Cardiac muscle cell (in vitro differentiated cells and primary cell): ENCODE measurements at regions not wholly inside any gene's neighbourhood (a gene's known extent, or its start where the extent isn't known, plus 50 kb on each side); places are given as distances from the start of the nearest gene placed in this dataset.

Experiments
- DNase-seq, 2 donors: peaks; one replicate each; pipeline versions ENCODE4 v3.0.0 to v3.0.0-alpha.2; 2010 to 2017; ENCODE audit warnings: low read depth in 1 of 2, low spot score in 1 of 2
- H3K27ac ChIP-seq: fragments of 200-600 bp; sonication (generic); 2 replicates; pipeline ENCODE4 v1.5.1; 2016
- H3K27me3 ChIP-seq: fragments of 200-600 bp; sonication (generic); 2 replicates; pipeline ENCODE4 v1.6.0; 2016; ENCODE audit warnings: control low read depth
- H3K36me3 ChIP-seq: fragments of 200-600 bp; sonication (generic); 2 replicates; pipeline ENCODE4 v1.5.1; 2016; ENCODE audit warnings: control low read depth
- H3K4me1 ChIP-seq: fragments of 200-600 bp; sonication (generic); 2 replicates; pipeline ENCODE4 v1.8.1; 2017; ENCODE audit warnings: low read depth, mild to moderate bottlenecking, mixed run types
- H3K4me3 ChIP-seq: fragments of 200-600 bp; sonication (generic); 2 replicates; pipeline ENCODE4 v1.5.1; 2016; ENCODE audit warnings: mild to moderate bottlenecking
- H3K9me3 ChIP-seq: fragments of 200-600 bp; sonication (generic); 2 replicates; pipeline ENCODE4 v1.5.1; 2017; ENCODE audit warnings: low read depth, mild to moderate bottlenecking, control low read depth
- TF ChIP-seq, protein P1 (sequence below): IDR thresholded peaks from 2 replicates; pipeline ENCODE4 v1.5.1; 2012; ENCODE audit warnings: low read depth, mild to moderate bottlenecking, low read length

DNA sequence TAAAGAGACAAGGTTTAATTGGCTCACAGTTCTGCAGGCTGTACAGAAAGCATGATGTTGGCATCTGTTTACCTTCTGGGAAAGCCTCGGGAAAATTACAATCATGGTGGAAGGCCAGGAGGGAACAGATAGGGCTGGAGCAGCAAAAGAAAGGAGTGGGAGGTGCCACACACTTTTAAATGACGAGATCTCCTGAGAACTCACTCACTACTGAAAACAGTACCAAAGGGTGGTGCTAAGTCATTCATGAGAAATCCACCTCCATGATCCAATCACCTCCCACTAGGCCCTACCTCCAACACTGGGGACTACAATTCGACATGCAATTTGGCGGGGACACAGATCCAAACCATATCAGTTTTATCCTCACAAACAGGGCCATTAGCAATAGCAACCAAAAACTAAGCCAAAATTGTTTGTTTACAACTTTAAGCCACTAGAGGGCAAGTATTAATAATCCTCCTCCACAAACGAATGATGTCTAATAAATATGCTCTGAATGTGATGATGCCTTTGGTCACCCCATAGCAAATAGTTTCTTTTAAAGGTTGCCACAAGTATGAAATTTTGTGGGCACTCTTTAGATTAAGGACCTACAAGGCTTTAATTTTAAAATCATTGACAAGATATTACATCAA lies 129.2 kb upstream of the NRBF2 start:
- Histone ChIP-seq H3K4me1 (no peaks in the 10 kb centered on the region), H3K9me3 (no peaks in the 10 kb centered on the region), H3K4me3 (no peak overlapping the region), H3K36me3 (no peaks in the 10 kb centered on the region), H3K27me3 (peaks cover 9% of the 10 kb centered on the region), H3K27ac (no peak overlapping the region)
- TF ChIP-seq, protein P1, sequence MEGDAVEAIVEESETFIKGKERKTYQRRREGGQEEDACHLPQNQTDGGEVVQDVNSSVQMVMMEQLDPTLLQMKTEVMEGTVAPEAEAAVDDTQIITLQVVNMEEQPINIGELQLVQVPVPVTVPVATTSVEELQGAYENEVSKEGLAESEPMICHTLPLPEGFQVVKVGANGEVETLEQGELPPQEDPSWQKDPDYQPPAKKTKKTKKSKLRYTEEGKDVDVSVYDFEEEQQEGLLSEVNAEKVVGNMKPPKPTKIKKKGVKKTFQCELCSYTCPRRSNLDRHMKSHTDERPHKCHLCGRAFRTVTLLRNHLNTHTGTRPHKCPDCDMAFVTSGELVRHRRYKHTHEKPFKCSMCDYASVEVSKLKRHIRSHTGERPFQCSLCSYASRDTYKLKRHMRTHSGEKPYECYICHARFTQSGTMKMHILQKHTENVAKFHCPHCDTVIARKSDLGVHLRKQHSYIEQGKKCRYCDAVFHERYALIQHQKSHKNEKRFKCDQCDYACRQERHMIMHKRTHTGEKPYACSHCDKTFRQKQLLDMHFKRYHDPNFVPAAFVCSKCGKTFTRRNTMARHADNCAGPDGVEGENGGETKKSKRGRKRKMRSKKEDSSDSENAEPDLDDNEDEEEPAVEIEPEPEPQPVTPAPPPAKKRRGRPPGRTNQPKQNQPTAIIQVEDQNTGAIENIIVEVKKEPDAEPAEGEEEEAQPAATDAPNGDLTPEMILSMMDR, result peak; percentile 22
- peak in 1 of 2 donors; percentile 16 for DNase-seq

DNA sequence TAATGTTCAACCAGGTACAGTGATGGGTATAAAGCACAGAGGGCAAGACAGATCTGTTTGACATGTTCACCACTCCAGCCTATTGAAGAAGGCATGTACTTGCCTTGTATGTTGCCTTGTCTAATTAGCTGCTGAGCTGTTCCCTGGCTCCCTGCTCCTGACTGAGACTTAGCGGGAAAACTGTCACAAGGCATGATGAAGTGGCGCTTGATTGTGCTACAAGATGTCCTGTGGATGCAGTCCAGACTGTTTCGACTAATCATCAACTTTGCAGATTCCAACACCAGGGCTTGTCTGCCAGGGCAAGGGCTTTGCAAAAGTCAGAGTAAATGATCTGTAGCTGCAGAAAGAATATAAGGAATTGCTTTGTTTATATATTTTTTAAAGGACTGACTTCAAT lies 136.2 kb upstream of the NRBF2 start:
- H3K36me3 ChIP-seq, result no peaks in the 10 kb centered on the region
- no peak overlapping the region for H3K27ac ChIP-seq
- peak in 1 of 2 donors; percentile 88 for DNase-seq
- TF ChIP-seq, protein P1, result no peak
- H3K4me3 ChIP-seq, result no peak overlapping the region
- peaks cover 8% of the 10 kb centered on the region for H3K27me3 ChIP-seq
- H3K4me1 ChIP-seq, result peaks cover 3% of the 10 kb centered on the region
- no peaks in the 10 kb centered on the region for H3K9me3 ChIP-seq

DNA sequence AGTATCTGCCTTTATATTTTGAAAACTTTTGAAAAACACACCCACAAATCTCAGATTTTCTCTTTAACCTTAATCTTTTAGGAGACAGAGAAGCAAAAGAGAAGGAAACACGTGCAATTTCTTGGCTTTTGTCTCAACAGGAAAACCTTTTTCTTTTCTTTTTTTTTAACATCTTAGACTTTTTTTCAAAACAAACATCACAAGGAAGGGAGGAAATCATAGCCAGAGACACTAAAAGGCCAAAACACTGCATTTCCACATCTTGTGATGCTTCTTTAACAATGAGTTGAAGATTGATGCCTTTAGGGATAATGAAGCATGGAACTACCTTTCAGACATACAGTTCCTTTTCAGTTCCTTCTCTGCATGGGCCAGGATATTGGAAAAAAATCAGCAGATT lies 136.6 kb upstream of the NRBF2 start:
- H3K9me3 ChIP-seq, result no peaks in the 10 kb centered on the region
- no peaks in the 10 kb centered on the region for H3K36me3 ChIP-seq
- H3K4me1 ChIP-seq, result peaks cover 3% of the 10 kb centered on the region
- no peak overlapping the region for H3K4me3 ChIP-seq
- no peak for DNase-seq
- H3K27me3 ChIP-seq, result peaks cover 8% of the 10 kb centered on the region
- no peak overlapping the region for H3K27ac ChIP-seq
- TF ChIP-seq, protein P1, result no peak

DNA sequence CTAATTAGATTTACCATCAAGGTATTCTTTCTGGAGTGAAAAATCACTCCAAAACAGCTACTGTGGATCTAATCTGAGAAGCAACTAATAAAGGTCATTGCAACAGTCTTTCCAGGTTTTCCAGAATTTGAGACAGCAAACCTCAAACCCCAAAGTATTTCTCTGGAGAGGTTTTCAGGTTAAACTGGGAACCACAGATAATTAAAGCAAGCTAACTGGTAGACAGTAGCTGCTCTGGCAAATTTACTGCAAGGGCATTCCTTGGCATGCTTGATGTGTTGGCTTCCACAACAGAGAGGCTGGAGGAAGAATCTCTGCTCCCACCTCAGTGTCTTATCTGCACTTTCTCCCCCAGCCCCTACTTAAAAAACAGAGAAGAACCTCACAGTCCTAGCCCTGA lies 140.0 kb upstream of the NRBF2 start:
- Histone ChIP-seq H3K9me3 (no peaks in the 10 kb centered on the region), H3K4me3 (no peak overlapping the region), H3K27ac (no peak overlapping the region), H3K27me3 (peaks cover 8% of the 10 kb centered on the region), H3K36me3 (no peaks in the 10 kb centered on the region), H3K4me1 (peaks cover 3% of the 10 kb centered on the region)
- DNase-seq, result peak in 1 of 2 donors; percentile 29
- TF ChIP-seq, protein P1, result no peak

DNA sequence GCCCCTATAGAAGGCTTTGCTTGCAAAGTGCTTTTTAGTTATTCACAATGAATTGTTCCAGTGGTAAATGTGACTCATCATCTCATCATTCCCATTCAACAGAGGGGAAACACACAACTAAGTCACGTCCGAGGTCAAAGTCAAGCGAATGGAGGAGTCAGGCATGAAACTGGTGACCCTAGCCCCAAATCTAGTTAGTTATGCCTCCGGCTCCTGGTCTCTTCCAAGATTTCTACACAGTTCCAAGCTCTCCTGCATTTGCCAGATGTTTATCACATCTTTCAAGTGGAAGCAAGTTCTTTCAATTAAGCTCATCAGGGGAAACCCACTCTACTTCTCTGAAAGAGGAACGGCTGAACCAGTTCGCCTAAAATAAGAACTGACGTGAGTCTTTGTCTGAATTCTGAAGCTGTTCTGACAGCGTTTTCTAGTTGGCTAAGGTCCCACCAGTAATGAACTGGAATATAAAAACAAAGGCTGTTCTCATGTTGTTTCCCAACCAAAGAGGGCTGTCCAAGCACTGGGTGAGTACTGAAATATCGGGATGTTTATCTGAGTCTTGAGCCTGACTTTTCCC lies 140.9 kb upstream of the NRBF2 start:
- DNase-seq, result peak; percentile 18 to 90
- Histone ChIP-seq H3K36me3 (no peaks in the 10 kb centered on the region), H3K27me3 (peaks cover 8% of the 10 kb centered on the region), H3K27ac (no peak overlapping the region), H3K9me3 (no peaks in the 10 kb centered on the region), H3K4me3 (no peak overlapping the region), H3K4me1 (peaks cover 2% of the 10 kb centered on the region)
- TF ChIP-seq, protein P1, result no peak
